ENCODE measurements at regions not wholly inside any gene's neighbourhood (a gene's known extent, or its start where the extent isn't known, plus 50 kb on each side); places are given as distances from the start of the nearest gene placed in this dataset.

DNA sequence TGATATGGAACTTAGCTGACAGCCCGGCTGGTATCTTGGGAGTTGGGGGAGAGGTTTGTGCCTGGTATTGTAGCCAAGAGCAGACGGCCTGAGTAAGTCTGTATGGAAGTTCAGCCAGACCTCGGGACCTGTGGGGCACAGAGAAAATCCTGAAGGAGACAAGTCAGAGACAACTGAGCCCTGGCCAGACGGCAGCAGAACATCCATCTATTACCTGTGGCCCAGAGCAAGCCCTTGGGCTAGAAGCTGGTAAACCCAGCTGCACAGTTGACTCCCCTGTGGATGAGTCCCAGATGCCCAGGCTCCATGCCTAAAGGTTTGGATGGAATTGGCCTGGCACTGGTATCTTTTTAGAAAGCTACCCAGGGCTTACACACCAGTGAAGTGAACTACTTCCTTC is 70.4 kb upstream of the DLG1 start:
- DNase-seq = no peak
- Mint-ChIP-seq H3K4me1 (ENCODE audit: low read depth, unreplicated experiment) (peaks cover 54% of the 10 kb centered on the region), H3K27ac (ENCODE audit: unreplicated experiment) (peak overlapping the region; percentile 21), H3K4me3 (ENCODE audit: unreplicated experiment) (no peak overlapping the region), H3K9me3 (ENCODE audit: unreplicated experiment) (no peaks in the 10 kb centered on the region), H3K27me3 (ENCODE audit: insufficient read depth, unreplicated experiment) (no peaks in the 10 kb centered on the region), H3K36me3 (ENCODE audit: insufficient read depth, unreplicated experiment) (peaks cover 12% of the 10 kb centered on the region)
- no TSS peak for BruUV-seq (replicated peaks)
- no peaks in the 10 kb centered on the region for H3K9me3 ChIP-seq
- ChIA-PET POLR2A (no interaction called here), CTCF (no interaction called here)
- H3K4me3 ChIP-seq (ENCODE audit: low read depth, low read length) = no peak overlapping the region
- intact Hi-C loops (cut with micrococcal nuclease; ENCODE audit: unreplicated experiment) = no loop called here
- no peaks in the 10 kb centered on the region for H3K36me3 ChIP-seq (ENCODE audit: control insufficient read depth, insufficient read depth, low read length)
- TF ChIP-seq, protein P1, sequence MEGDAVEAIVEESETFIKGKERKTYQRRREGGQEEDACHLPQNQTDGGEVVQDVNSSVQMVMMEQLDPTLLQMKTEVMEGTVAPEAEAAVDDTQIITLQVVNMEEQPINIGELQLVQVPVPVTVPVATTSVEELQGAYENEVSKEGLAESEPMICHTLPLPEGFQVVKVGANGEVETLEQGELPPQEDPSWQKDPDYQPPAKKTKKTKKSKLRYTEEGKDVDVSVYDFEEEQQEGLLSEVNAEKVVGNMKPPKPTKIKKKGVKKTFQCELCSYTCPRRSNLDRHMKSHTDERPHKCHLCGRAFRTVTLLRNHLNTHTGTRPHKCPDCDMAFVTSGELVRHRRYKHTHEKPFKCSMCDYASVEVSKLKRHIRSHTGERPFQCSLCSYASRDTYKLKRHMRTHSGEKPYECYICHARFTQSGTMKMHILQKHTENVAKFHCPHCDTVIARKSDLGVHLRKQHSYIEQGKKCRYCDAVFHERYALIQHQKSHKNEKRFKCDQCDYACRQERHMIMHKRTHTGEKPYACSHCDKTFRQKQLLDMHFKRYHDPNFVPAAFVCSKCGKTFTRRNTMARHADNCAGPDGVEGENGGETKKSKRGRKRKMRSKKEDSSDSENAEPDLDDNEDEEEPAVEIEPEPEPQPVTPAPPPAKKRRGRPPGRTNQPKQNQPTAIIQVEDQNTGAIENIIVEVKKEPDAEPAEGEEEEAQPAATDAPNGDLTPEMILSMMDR (IDR thresholded peaks at IDR 0.05; ENCODE audit: insufficient read depth in 1 of 2, low read depth in 1 of 2, low read length in 1 of 2, severe bottlenecking in 1 of 2, unreplicated experiment in 1 of 2) = no peak
- H3K27me3 ChIP-seq (replicated peaks; ENCODE audit: control insufficient read depth, insufficient read depth, low read length) = no peaks in the 10 kb centered on the region
- peaks cover 87% of the 10 kb centered on the region for H3K4me1 ChIP-seq

- H3K36me3 Mint-ChIP-seq (ENCODE audit: insufficient read depth, unreplicated experiment) = peaks cover 12% of the 10 kb centered on the region
- CTCF ChIA-PET = interaction anchor here (0.6 kb wide), 1 partner anchor 411 kb away, joined by 4 read pairs; no protein-coding TSS in a partner anchor
- H3K27me3 ChIP-seq (replicated peaks; ENCODE audit: control insufficient read depth, insufficient read depth, low read length) = no peaks in the 10 kb centered on the region
- no peak overlapping the region for H3K4me3 Mint-ChIP-seq (ENCODE audit: unreplicated experiment)
- TF ChIP-seq, protein P1 (IDR thresholded peaks at IDR 0.05; ENCODE audit: insufficient read depth in 1 of 2, low read depth in 1 of 2, low read length in 1 of 2, severe bottlenecking in 1 of 2, unreplicated experiment in 1 of 2) = no peak
- BruUV-seq (replicated peaks) = no TSS peak
- H3K4me3 ChIP-seq (ENCODE audit: low read depth, low read length) = no peak overlapping the region
- H3K9me3 ChIP-seq = no peaks in the 10 kb centered on the region
- intact Hi-C loops (cut with micrococcal nuclease; ENCODE audit: unreplicated experiment) = no loop called here
- no peak for DNase-seq
- no peaks in the 10 kb centered on the region for H3K36me3 ChIP-seq (ENCODE audit: control insufficient read depth, insufficient read depth, low read length)
- POLR2A ChIA-PET = no interaction called here
- H3K27ac Mint-ChIP-seq (ENCODE audit: unreplicated experiment) = peak overlapping the region; percentile 21
- H3K27me3 Mint-ChIP-seq (ENCODE audit: insufficient read depth, unreplicated experiment) = no peaks in the 10 kb centered on the region
- peaks cover 86% of the 10 kb centered on the region for H3K4me1 ChIP-seq
- H3K4me1 Mint-ChIP-seq (ENCODE audit: low read depth, unreplicated experiment) = peaks cover 59% of the 10 kb centered on the region
- H3K9me3 Mint-ChIP-seq (ENCODE audit: unreplicated experiment) = no peaks in the 10 kb centered on the region
Measured at GRCh38 chr3:197368330-197368729, 69.9 kb upstream of the DLG1 start.

DNA sequence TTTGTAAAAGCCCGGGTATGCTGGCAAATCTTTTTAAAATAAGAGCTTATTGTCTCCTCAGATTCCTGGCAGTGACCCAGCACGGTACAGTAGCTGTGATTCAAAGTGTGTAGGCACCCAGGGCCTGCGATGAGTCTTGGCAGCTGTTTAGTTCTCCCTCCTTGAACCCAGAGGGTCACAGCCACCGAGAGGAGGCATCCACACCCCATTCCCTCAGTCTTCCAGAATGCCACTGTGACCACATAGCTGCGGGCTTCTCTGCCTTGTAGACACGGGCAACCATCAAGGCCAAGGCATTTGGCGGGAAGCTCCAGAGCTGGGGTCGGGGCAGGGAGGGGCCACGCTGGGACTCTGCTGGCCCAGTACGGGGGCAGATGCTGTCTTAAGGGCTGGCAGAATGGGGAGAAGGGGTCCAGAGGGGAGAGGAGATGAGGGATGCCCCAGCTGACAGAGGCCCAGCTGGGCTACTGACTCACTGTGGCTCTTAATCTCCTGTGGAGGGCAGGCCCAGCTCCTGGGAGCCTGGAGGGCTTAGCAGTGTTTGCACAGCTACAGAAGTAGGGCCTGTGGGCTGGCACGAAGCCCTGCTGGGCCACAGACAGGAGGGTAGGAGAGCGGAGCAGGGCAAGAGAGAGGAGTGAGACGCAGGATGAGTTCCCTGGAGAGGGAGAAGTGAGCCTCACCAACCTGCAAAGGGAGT is 68.8 kb upstream of the DLG1 start:
- TF ChIP-seq, protein P1 (IDR thresholded peaks at IDR 0.05; ENCODE audit: insufficient read depth in 1 of 2, low read depth in 1 of 2, low read length in 1 of 2, severe bottlenecking in 1 of 2, unreplicated experiment in 1 of 2) = no peak
- H3K4me3 Mint-ChIP-seq (ENCODE audit: unreplicated experiment) = peak overlapping the region; percentile 7
- H3K27me3 Mint-ChIP-seq (ENCODE audit: insufficient read depth, unreplicated experiment) = no peaks in the 10 kb centered on the region
- BruUV-seq (replicated peaks) = no TSS peak
- peak overlapping the region; percentile 21 for H3K27ac Mint-ChIP-seq (ENCODE audit: unreplicated experiment)
- ChIA-PET CTCF (no interaction called here), POLR2A (no interaction called here)
- Histone ChIP-seq H3K36me3 (ENCODE audit: control insufficient read depth, insufficient read depth, low read length) (no peaks in the 10 kb centered on the region), H3K27me3 (replicated peaks; ENCODE audit: control insufficient read depth, insufficient read depth, low read length) (no peaks in the 10 kb centered on the region), H3K4me1 (peaks cover 75% of the 10 kb centered on the region), H3K4me3 (ENCODE audit: low read depth, low read length) (no peak overlapping the region), H3K9me3 (no peaks in the 10 kb centered on the region)
- peaks cover 12% of the 10 kb centered on the region for H3K36me3 Mint-ChIP-seq (ENCODE audit: insufficient read depth, unreplicated experiment)
- H3K9me3 Mint-ChIP-seq (ENCODE audit: unreplicated experiment) = no peaks in the 10 kb centered on the region
- no peak for DNase-seq
- intact Hi-C loops (cut with micrococcal nuclease; ENCODE audit: unreplicated experiment) = no loop called here
- peaks cover 67% of the 10 kb centered on the region for H3K4me1 Mint-ChIP-seq (ENCODE audit: low read depth, unreplicated experiment)

All from Caco-2 (cell line).